GM18507 (cell line): ENCODE measurements at regions not wholly inside any gene's neighbourhood (a gene's known extent, or its start where the extent isn't known, plus 50 kb on each side); places are given as distances from the start of the nearest gene placed in this dataset.
"Not testable (repeated sequence)": the region's sequence is repeated elsewhere in the genome, so short reads cannot be mapped to it uniquely, and the experiment has no call there.

Experiments
- DNase-seq: peaks from one replicate; pipeline ENCODE4 v3.0.0; 2011; ENCODE audit warnings: low read depth; ENCODE audit not compliant: insufficient read length; ENCODE audit errors: extremely low spot score
- FAIRE-seq: peaks from 2 replicates; lab custom pipeline; 2011; peaks lifted over from hg19 to GRCh38; lab: Jason Lieb, UNC

DNA sequence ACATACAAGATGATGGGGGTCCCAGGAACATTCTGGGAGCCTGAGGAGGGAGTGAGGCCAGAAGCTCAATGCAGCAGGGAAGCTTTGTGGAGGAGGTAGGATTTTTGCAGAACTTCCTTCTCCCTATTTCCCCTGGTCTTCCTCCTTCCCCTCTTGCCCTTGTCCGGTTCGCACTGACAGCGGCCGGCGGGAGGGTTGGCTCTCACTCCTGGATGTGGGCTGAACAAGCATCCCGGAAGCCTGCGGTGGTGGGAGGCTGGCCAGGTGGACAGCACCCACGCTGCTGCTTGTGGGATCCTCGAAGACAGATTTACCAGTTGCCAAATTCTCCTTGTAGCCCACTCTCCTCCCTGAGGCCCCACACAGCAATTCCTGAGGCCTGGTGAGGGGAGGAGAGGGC lies 112.2 kb downstream of the KCNA5 start:
- FAIRE-seq (no peak), DNase-seq (no peak)

DNA sequence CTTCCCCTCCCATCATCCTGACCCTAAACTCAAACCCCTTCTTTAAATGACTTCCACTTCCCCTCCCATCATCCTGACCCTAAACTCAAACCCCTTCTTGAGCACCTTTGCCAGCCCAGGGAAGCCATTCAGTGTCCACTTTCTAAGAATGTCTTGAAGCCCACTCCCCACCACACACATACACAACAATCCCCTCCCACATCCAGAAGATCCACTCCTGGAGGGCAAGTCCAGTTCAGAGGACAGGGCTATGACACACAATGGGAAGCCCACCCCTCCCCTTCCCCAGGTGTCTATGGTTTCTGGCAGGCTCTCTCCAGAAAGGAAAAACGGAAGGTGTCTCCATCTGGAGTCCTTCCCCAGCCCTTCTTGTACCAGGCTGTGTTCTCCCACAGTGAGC lies 117.1 kb downstream of the KCNA5 start:
- FAIRE-seq (no peak), DNase-seq (no peak)

DNA sequence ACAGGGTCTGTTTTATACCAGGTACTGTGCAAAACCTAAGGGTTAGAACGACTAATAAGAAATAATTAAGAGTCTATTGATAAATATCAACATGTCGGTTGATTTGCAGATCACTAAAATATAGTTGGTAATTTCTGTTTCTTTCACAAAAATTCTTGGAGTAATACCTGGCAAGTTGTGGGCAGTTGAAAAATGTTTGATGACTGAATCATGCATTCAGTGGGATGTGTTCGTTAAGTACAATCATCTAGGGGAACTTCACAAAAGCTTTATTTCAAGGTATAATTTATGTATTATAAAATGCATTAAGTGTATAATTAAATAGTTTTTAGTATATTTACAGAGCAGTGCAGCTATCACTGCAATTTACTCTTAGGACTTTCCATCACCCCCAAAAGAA lies 120.0 kb downstream of the KCNA5 start:
- FAIRE-seq = no peak
- no peak for DNase-seq

DNA sequence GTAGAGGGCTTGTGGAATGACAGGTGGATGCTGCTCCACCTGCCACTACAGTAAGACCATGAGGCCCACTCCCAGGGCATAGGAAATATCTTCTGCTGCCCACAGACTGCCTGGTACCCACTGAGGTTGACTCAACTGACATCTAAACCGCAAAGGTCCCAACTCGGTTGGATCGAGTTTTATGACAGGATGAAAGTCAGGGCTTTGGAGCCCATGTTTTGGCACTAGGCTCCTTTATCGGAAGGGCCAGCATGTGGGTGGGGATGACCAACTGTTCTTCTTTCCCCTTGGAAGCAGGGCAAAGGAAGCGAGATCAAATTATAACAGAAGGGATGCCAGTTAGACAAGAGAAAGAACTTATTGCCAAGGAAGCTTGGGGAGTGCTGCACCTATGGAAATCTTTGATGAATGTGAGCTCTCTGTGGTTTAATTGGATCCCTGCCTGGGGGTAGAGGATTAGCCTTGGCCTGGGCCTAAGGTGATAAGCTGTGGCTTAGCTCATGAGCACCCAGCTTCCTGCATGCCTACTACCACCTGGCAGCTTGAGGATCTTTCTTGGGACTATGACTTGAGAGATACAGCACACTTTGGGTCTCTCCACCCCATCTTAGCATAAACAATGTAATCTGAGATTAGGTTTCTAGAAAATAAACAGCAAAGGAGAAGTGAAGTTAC lies 121.8 kb downstream of the KCNA5 start:
- FAIRE-seq = no peak
- no peak for DNase-seq

DNA sequence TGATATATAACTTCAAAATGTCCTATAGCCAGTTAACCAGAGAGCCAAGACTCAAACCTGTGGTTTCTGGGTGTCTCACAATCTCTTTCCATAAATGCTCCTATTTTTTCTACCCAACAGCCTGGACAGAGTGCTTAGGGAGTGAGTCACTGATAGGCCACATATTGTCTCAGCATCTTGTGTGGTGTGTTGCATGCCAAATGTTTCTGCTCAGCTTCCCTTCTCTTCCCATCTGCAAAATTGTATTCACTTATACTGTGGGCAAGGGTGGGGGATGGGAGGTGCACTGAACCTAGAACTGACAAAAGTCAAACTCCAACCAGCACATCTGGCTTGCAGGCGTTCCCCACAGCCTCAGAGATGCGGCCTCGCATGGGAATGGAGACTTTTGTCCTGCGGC lies 123.3 kb downstream of the KCNA5 start:
- no peak for FAIRE-seq
- no peak for DNase-seq

DNA sequence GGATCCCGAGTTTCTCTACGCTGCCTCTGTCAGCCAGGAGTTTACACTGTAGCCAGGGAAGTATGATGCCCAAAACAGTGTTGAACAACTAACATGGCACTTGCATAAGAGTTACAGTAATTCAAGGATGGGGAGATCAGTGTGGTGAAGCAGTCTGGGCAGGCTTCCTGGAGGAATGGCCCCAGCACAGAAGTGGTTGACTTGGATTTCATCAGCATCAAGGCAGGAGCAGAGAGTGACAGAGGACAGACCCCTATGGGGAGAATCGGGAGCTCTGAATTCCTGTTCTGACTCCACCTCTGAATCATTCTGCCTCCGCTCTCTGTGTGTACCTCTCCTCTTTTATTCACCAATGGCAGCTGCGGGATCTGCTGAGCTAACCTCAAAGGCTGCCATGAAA lies 124.5 kb downstream of the KCNA5 start:
- DNase-seq = no peak
- FAIRE-seq = no peak

DNA sequence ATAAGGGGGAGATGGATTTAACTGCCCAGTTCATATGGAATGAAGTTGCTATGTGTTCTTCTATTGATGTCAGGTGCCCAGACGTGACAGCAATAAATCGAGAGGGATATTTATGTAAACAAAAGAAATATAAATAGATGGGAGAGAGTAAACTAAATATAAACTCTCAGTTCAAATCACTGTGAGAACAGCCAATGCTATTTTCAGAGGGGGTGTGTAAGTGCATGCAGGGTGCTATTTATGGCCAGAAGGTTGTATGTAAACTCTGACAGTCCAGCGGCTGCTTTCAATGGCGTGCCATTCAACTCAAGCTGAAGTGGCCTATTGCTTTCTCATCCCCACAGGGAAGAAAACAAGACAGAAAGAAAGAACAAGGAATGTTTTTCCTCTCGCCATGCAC lies 127.2 kb downstream of the KCNA5 start:
- DNase-seq (no peak), FAIRE-seq (no peak)

DNA sequence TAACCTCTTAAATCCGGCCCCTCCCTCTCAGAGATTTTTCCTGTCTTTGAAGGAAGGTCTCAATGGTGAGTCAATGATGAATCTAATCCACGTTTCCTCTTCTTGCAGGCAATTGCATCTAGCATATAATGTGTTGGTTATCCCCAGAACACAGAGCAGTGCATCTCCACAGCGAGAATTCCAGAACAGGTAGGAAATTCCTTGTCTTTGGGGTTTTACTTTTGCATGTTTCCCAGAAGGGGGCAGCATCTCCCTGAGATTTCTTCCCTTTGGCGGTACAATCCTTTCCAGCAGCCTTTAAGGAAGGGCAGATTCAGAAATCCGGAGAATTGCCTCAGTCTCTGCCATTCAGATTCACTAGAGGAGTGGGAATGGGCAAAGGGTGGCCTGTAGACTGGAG lies 128.0 kb downstream of the KCNA5 start:
- DNase-seq (no peak), FAIRE-seq (no peak)

DNA sequence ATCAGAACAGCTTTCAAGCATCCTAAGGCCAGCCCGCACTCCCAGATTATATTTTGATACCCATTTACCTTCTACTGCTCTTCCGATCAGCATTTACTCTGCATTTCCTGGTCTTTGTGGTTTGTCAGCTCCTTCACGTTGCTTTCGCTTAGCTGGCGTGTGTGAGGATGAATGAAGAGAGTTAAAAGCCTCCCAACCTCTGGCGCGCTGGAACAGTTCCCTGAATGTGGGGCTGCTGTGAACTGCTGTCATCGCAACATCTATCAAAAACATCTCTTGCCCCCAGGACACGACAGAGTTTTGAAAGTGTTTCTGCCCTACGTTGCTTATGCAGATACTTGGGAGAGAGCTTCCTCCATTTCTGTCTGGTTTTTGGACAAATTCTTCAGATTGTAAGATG lies 129.2 kb downstream of the KCNA5 start:
- FAIRE-seq (no peak), DNase-seq (no peak)

DNA sequence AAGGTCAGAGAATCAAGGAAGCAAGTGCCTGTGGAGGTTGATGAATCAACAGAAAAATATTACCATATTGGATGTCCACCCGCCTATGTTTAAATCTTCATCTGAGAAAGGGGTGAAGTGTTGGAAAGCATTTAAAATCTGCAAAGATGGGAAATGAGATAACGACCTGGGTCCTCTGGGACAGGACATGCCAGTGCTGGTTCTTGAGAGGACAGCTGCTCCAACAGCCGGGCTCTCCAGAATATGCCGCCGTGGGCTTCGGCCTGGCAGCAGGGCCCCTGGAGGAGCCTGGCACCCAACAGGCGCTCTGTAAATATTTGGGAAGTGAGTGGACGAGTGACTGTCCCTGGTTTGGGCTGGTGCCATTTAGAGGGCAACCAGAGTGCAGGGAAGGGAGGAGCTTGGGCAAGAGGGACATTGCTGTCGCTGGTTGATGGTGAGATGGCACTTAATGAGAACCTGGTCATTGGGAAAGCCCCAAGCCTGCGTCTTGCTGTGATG lies 129.9 kb downstream of the KCNA5 start:
- FAIRE-seq (no peak), DNase-seq (no peak)

DNA sequence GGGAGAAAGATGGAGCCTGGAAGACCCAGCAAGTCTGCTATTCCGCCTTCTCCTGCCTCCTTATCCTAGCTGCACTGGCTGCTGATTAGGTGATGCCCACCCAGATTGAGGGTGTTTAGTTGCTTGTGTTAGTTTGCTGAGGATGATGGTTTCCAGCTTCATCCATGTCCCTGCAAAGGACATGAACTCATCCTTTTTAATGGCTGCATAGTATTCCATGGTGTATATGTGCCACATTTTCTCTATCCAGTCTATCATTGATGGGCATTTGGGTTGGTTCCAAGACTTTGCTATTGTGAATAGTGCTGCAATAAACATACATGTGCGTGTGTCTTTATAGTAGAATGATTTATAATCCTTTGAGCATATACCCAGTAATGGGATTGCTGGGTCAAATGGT lies 131.7 kb downstream of the KCNA5 start:
- not testable (repeated sequence) for DNase-seq, FAIRE-seq

DNA sequence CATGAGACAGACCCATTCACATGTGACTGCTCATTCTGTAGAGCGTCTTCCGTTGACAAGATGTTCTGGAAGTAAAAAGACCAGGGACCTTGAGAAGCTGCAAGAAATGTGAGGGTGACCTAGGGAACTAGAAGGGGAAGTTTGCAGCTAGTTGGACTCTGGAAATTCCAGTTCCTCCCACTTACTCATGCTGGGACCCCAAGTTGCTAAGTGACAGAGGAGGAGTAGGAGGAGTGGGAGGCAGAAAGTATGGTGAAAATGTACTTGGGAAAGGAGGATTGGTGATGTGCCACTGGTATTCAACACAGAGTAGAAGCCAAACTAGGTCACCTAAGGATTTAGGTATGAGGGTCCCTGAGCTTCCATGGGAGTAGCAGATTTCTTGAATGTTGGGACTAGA lies 132.4 kb downstream of the KCNA5 start:
- DNase-seq (no peak), FAIRE-seq (no peak)

DNA sequence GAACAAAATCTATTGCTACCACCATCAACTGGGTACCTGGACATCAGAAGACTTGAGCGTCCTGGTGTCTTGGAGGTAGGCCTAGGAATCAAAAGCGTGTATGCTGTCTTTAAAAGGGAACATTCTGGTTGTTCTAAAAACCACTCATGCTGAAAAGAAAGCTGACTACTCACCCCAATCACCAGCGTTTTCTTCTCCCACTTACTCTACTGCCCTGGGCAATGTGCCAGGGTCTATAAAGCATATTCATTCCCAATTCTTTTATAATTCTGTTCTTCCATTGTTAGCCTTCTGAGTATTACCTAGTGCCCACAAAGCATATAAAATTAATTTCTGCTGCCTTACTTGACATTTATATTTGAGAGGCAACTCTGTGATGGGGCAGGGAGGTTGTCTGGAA lies 133.4 kb downstream of the KCNA5 start:
- FAIRE-seq = no peak
- no peak for DNase-seq

DNA sequence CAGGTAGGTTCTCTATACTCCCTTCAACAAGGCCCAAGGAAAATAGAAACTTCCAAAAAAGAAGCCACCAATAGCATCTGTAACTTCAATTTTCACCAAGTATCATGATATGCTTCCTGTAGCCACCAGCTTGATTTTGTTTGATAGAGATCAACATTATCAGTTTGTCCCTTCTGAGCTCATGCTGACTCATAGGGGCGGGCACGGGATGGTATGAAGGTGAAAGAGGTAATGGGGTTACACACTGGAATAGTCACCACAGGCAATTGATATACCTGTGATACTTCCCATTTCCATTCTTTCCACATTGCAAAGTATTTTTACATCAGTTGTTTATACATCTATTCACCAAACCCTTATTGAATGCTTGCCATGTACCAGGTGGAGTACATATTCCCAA lies 134.1 kb downstream of the KCNA5 start:
- FAIRE-seq (no peak), DNase-seq (no peak)

DNA sequence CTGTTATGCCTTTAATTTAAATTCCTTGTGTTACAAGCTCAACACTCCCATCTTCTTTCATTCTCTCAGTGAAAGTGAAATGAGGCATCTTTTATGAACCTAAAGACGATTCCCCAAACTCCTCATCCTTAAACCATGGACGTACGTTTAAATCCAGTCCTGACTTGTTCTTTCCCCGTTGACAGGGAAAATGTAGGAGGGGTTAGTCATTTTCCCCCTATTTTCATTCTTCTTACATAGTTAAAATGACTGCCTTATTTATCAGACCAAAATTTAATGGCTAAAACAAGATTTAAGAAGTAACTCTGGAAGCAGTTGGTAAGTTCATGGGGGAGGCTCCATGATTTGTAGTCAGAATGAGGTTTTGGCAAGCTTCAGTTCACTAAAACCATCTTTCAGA lies 134.9 kb downstream of the KCNA5 start:
- FAIRE-seq = no peak

DNA sequence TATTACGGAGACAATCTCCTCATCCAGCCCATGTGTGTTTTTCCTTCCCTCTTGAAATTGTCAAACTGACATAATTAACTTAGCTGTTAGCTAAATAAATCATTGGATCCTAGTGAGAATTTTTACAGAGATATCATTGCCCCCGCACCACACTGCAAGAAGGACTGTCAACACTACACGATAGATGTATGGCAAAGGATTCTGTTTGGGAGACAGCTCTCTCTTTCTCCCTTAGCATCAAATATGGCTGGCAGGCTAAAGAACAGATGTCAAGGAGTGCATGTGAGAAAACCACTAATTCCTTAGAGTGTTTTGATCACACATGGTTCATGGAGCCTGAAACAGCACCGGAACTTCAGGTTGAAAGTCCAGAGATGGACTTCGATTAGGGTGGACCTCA lies 136.8 kb downstream of the KCNA5 start:
- FAIRE-seq = no peak

More for the DNA sequence above, 134.9 kb downstream of the KCNA5 start:
- no peak for DNase-seq

DNA sequence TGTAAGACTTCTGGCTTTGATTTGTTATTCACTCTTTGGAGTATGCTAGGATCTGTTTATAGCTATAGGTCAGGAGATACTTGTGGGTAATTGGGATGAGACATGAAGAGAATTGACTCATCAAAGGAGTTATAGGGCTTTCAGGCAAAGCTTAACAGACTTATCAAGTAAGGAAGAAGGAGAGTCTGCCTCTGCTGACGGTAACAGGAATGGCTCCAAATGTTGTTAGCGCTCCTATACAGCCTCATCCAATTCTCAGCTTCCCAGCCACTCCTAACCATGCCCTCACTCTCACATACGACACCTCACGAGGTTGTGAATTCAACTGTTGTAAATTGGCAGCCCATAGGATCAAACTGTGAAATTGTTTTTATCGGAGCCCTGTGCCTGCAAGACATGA lies 140.5 kb downstream of the KCNA5 start:
- FAIRE-seq = no peak
- DNase-seq = no peak

More for the DNA sequence above, 136.8 kb downstream of the KCNA5 start:
- no peak for DNase-seq

DNA sequence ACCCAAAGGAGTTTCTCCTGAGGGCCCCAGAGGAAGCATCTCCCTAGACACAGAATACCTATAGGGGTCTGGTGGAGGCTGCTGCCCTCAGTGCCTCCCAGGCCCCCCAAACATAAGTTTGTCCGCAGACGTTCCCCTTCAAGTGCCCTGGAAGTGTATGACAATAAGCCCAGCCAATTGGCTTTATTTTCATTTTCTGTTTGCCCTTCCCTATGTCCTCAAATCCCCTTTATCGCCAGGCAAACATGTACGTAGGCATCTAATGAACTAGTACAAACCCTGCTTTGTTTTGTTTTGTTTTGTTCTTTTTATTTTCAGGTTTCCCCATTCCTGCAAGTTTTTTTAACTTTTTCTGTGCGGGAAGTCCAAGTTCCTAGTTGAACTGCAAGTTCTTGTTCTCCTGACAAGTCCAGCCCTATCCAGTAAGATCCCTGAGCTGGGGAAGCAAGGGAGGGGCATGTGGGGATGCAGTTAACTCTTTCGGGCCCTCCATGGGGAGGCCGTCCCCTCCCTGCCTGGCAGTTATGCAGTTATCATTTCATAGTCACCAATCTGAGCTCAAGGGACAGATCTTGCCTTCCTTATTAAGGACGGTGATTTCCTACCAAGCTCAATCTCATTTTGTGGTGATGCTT lies 141.9 kb downstream of the KCNA5 start:
- FAIRE-seq = no peak
- no peak for DNase-seq

DNA sequence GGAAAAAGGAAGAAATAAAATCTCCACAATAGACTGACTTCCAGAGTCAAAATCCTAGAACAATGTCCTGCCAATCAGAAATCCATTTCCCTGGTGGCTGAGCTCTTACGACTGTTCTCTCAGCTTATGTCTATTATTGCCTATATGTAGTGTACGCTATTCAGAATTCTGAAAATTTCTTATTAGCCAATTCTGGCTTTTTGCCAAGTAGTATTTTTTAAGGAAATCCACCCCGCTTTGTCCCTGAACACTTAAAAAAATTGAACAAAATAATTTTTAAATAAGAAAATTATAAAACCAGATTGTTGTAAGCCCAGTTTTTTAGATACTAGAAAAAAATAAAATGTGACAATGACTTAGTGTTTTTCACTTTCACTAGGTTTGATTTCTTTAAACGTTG lies 143.0 kb downstream of the KCNA5 start:
- FAIRE-seq (no peak), DNase-seq (no peak)

DNA sequence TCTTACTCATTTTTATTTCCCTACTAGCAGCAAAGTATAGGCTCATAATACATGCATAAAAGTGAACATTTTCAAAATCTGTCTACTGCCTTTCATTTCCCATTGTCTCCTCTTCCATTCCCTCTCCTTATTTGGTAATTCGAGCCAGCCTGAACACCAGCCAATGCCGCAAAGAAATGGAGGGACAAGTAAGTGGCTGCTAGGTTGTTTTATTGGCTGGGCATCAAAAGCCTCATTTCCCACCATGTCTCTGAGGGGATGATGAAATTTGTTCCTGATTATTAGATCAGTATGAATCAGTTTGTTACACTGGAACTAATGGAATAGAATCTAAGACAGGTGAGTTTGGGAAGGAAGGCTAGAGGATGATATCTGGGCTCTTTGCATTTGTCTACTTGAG lies 143.5 kb downstream of the KCNA5 start:
- no peak for DNase-seq
- no peak for FAIRE-seq

DNA sequence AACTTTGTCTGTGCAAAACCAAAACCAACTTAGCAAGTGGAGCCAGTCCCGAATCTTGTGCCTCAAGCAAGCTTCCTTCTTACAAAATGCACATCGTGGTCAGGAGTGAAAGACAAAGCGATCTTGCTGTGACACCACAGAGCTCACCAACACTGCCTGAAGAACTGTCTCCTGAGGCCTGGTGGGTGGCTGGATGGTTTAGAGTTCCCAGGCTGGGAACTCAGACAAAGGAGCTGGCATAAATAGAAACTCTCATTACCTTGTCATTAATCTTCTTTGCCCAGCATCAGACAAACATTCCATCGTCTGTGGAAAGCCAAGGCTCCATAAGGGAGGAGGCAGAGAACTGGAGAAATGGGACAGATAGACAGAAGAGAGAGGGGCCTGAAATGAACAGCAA lies 144.8 kb downstream of the KCNA5 start:
- no peak for FAIRE-seq
- no peak for DNase-seq
